GM23248 (cell line): ENCODE measurements at regions not wholly inside any gene's neighbourhood (a gene's known extent, or its start where the extent isn't known, plus 50 kb on each side); places are given as distances from the start of the nearest gene placed in this dataset.

Experiments used
- EZH2 ChIP-seq: fragments of 200-600 bp; sonication (generic); IDR thresholded peaks from 2 replicates; pipeline ENCODE4 v1.6.1; 2018; ENCODE audit warnings: antibody characterized with exemption, mild to moderate bottlenecking; ENCODE audit not compliant: insufficient read depth, poor library complexity, severe bottlenecking
- EZH2phosphoT487 ChIP-seq: fragments of 200-600 bp; sonication (generic); IDR thresholded peaks from 2 replicates; pipeline ENCODE4 v1.6.1; 2018; ENCODE audit warnings: antibody characterized with exemption, moderate library complexity, mild to moderate bottlenecking, low read depth; ENCODE audit not compliant: insufficient read depth

GRCh38 chr15:60264566-60264965 lies 133.2 kb downstream of the ANXA2 start:
- no peak for TF ChIP-seq EZH2
- no peak for TF ChIP-seq EZH2phosphoT487
